GM12878 (cell line): ENCODE measurements at regions not wholly inside any gene's neighbourhood (a gene's known extent, or its start where the extent isn't known, plus 50 kb on each side); places are given as distances from the start of the nearest gene placed in this dataset.

ENCODE experiments used
- EP300 ChIP-seq, 2 experiments: fragments of 150-350 bp in 1 of 2; IDR thresholded peaks; 2 replicates each; pipeline ENCODE4 v1.6.1; 2011 to 2012; ENCODE audit warnings: low read depth in 2 of 2, low read length in 2 of 2, borderline replicate concordance in 1 of 2, improper control_type of control experiment in 1 of 2, inconsistent platforms in 1 of 2; ENCODE audit not compliant: control insufficient read depth in 1 of 2
- FOXK2 ChIP-seq: fragments of 450-650 bp; IDR thresholded peaks from 2 replicates; pipeline ENCODE4 v1.6.1; 2017; ENCODE audit warnings: mild to moderate bottlenecking, moderate library complexity
- POLR2AphosphoS2 ChIP-seq: IDR thresholded peaks from 2 replicates; pipeline ENCODE4 v1.6.1; 2011; ENCODE audit warnings: low read depth, mild to moderate bottlenecking, low read length, improper control_type of control experiment, moderate library complexity
- POLR2AphosphoS5 ChIP-seq: IDR thresholded peaks from 2 replicates; pipeline ENCODE4 v1.6.1; 2011; ENCODE audit warnings: mild to moderate bottlenecking, low read length, inconsistent platforms
- TF ChIP-seq, protein P1 (sequence below): IDR thresholded peaks from 2 replicates; pipeline ENCODE4 v1.6.1; 2012; ENCODE audit warnings: mild to moderate bottlenecking, low read depth, low read length
- TF ChIP-seq, protein P2 (sequence below): IDR thresholded peaks from 2 replicates; pipeline ENCODE4 v1.6.1; 2012; ENCODE audit warnings: low read depth, low read length, improper control_type of control experiment
- TF ChIP-seq, protein P3 (sequence below): fragments of 450-650 bp; formaldehyde crosslinking; IDR thresholded peaks from 2 replicates; pipeline ENCODE4 v1.4.0; 2022; ENCODE audit warnings: mild to moderate bottlenecking, moderate library complexity

DNA sequence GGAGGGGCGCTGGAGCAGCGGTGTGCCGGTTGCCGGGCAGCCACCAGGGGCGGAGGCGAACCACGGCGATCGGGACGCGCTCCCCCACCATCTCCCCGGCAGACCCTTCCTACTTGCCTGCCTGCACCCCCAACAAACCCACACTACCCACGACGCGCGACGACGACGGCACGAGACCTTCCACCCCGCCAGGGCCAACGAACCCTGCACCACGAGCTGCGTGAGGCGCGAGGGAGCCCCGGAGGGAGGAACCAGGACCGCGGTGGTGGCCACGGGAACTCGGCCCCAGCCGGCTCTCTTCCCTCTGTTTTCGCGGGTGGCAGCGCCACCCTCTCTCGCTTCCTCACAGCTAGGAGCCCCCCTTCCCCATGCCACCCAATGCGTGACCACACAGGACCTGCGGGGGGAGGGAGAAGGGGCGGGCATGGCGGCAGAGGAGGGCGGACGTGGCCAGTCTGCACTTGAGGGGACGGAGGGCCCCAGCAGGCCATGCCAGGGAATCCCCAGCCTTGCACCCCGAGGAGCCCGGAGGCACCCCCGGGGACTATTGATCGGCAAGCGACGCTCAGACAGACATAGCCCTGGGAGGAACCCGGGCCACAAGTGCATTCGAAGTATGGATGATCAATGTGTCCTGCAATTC lies 1516.4 kb upstream of the DEFB115 start:
- TF ChIP-seq, protein P1, sequence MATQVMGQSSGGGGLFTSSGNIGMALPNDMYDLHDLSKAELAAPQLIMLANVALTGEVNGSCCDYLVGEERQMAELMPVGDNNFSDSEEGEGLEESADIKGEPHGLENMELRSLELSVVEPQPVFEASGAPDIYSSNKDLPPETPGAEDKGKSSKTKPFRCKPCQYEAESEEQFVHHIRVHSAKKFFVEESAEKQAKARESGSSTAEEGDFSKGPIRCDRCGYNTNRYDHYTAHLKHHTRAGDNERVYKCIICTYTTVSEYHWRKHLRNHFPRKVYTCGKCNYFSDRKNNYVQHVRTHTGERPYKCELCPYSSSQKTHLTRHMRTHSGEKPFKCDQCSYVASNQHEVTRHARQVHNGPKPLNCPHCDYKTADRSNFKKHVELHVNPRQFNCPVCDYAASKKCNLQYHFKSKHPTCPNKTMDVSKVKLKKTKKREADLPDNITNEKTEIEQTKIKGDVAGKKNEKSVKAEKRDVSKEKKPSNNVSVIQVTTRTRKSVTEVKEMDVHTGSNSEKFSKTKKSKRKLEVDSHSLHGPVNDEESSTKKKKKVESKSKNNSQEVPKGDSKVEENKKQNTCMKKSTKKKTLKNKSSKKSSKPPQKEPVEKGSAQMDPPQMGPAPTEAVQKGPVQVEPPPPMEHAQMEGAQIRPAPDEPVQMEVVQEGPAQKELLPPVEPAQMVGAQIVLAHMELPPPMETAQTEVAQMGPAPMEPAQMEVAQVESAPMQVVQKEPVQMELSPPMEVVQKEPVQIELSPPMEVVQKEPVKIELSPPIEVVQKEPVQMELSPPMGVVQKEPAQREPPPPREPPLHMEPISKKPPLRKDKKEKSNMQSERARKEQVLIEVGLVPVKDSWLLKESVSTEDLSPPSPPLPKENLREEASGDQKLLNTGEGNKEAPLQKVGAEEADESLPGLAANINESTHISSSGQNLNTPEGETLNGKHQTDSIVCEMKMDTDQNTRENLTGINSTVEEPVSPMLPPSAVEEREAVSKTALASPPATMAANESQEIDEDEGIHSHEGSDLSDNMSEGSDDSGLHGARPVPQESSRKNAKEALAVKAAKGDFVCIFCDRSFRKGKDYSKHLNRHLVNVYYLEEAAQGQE, result no peak
- TF ChIP-seq, protein P2, sequence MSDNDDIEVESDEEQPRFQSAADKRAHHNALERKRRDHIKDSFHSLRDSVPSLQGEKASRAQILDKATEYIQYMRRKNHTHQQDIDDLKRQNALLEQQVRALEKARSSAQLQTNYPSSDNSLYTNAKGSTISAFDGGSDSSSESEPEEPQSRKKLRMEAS, result no peak
- TF ChIP-seq POLR2AphosphoS2 (no peak), POLR2AphosphoS5 (no peak), FOXK2 (no peak), EP300 (IDR thresholded peaks at IDR 0.05; ENCODE audit: borderline replicate concordance in 1 of 2, control insufficient read depth in 1 of 2, low read depth in 2 of 2, low read length in 2 of 2) (no peak)
- TF ChIP-seq, protein P3, sequence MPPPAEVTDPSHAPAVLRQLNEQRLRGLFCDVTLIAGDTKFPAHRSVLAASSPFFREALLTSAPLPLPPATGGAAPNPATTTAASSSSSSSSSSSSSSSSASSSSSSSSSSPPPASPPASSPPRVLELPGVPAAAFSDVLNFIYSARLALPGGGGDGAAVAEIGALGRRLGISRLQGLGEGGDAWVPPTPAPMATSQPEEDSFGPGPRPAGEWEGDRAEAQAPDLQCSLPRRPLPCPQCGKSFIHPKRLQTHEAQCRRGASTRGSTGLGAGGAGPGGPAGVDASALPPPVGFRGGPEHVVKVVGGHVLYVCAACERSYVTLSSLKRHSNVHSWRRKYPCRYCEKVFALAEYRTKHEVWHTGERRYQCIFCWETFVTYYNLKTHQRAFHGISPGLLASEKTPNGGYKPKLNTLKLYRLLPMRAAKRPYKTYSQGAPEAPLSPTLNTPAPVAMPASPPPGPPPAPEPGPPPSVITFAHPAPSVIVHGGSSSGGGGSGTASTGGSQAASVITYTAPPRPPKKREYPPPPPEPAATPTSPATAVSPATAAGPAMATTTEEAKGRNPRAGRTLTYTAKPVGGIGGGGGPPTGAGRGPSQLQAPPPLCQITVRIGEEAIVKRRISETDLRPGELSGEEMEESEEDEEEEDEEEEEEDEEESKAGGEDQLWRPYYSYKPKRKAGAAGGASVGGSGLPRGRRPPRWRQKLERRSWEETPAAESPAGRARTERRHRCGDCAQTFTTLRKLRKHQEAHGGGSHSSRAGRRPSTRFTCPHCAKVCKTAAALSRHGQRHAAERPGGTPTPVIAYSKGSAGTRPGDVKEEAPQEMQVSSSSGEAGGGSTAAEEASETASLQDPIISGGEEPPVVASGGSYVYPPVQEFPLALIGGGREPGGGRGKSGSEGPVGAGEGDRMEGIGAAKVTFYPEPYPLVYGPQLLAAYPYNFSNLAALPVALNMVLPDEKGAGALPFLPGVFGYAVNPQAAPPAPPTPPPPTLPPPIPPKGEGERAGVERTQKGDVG, result no peak
